ENCODE measurements at regions not wholly inside any gene's neighbourhood (a gene's known extent, or its start where the extent isn't known, plus 50 kb on each side); places are given as distances from the start of the nearest gene placed in this dataset.
A peak's percentile ranks its signal among the peaks of the same experiment; 100 is the strongest.

- Histone ChIP-seq H3K4ac (ENCODE audit: low read depth, low read length) (no peak overlapping the region), H3K4me1 (ENCODE audit: control insufficient read depth, insufficient read depth, low read length) (no peaks in the 10 kb centered on the region), H3K9ac (ENCODE audit: low read depth, low read length) (no peak overlapping the region), H3K27me3 (ENCODE audit: control insufficient read depth, insufficient read depth, low read length) (no peaks in the 10 kb centered on the region), H2BK5ac (ENCODE audit: low read depth, low read length, poor library complexity, severe bottlenecking) (no peak overlapping the region), H3K23ac (ENCODE audit: low read depth, low read length) (no peak overlapping the region), H3K36me3 (ENCODE audit: control insufficient read depth, insufficient read depth, low read length) (no peaks in the 10 kb centered on the region), H4K20me1 (ENCODE audit: insufficient read depth, low read length) (no peaks in the 10 kb centered on the region), H4K8ac (ENCODE audit: low read depth in 2 of 2, low read length in 2 of 2) (no peak overlapping the region), H3K56ac (ENCODE audit: extremely low read depth, insufficient read depth, low read length) (no peak overlapping the region), H3K79me1 (ENCODE audit: low read depth in 1 of 2, low read length in 2 of 2) (no peaks in the 10 kb centered on the region), H2BK120ac (ENCODE audit: low read depth, low read length) (no peak overlapping the region), H3K14ac (replicated peaks; ENCODE audit: low read depth, low read length) (no peak overlapping the region), H3K27ac (ENCODE audit: insufficient read depth, low read length) (no peak overlapping the region), H3K4me2 (ENCODE audit: low read depth, low read length) (no peak overlapping the region), H3K9me1 (ENCODE audit: insufficient read depth, low read length) (no peaks in the 10 kb centered on the region), H2BK20ac (ENCODE audit: low read depth, low read length) (no peak overlapping the region; the same call in 1 of the 2 replicates), H2BK15ac (ENCODE audit: low read depth, low read length) (no peak overlapping the region), H4K5ac (ENCODE audit: low read depth, low read length) (no peak overlapping the region), H3K4me3 (ENCODE audit: insufficient read depth, low read depth, low read length) (no peak overlapping the region), H2AK9ac (replicated peaks; ENCODE audit: low read depth, low read length, poor library complexity) (no peak overlapping the region), H4K91ac (ENCODE audit: insufficient read depth, low read depth, low read length) (no peak overlapping the region), H3K9me3 (ENCODE audit: control insufficient read depth, insufficient read depth, low read length) (peaks cover 2% of the 10 kb centered on the region; the same call in 1 of the 2 replicates), H2AFZ (replicated peaks; ENCODE audit: low read length, poor library complexity) (no peak overlapping the region), H2AK5ac (ENCODE audit: low read depth, low read length) (no peak overlapping the region), H3K18ac (ENCODE audit: low read depth, low read length) (no peak overlapping the region)
- in situ Hi-C loops (cut with MboI; ENCODE audit: low sequenced_read_pairs) (no loop called here), intact Hi-C loops (cut with micrococcal nuclease) (no loop called here), dilution Hi-C loops (cut with HindIII; ENCODE audit: low sequenced_read_pairs, unreplicated experiment) (no loop called here)
- ATAC-seq (ENCODE audit: low read depth) (peak; percentile 83), DNase-seq (peak; percentile 0)
- no peak for TF ChIP-seq CEBPB (IDR thresholded peaks at IDR 0.05; ENCODE audit: low read depth, low read length)
- TF ChIP-seq MAFK (IDR thresholded peaks at IDR 0.05; ENCODE audit: low read depth, low read length) = no peak
- TF ChIP-seq MXI1 (IDR thresholded peaks at IDR 0.05; ENCODE audit: borderline replicate concordance, low read depth, low read length) = no peak
- no peak for TF ChIP-seq USF2 (IDR thresholded peaks at IDR 0.05; ENCODE audit: low read depth, low read length)
- no peak for TF ChIP-seq RFX5 (IDR thresholded peaks at IDR 0.05; ENCODE audit: low read depth, low read length)
- TF ChIP-seq RAD21 (IDR thresholded peaks at IDR 0.05; ENCODE audit: low read length) = no peak
- TF ChIP-seq NFE2L2 (IDR thresholded peaks at IDR 0.05; ENCODE audit: low read depth, low read length) = no peak
- no peak for TF ChIP-seq MAZ (IDR thresholded peaks at IDR 0.05; ENCODE audit: borderline replicate concordance, low read depth, low read length)
- CTCF ChIA-PET = no interaction called here
- BruUV-seq (replicated peaks) = no TSS peak
- WGBS, 2 experiments (ENCODE audit: extremely low coverage in 2 of 2, insufficient read length in 1 of 2) = no CpG with 5 or more reads among the region's 1 CpG
- POLR2A ChIA-PET (ENCODE audit: unreplicated experiment) = no interaction called here
Observed at GRCh38 chr7:118974836-118975235, 750.3 kb downstream of the ANKRD7 start.

All from IMR-90 (cell line).